ENCODE measurements at regions not wholly inside any gene's neighbourhood (a gene's known extent, or its start where the extent isn't known, plus 50 kb on each side); places are given as distances from the start of the nearest gene placed in this dataset.

- Histone ChIP-seq H3K4me3 (ENCODE audit: low read depth, low read length) (no peak overlapping the region), H3K36me3 (ENCODE audit: control insufficient read depth, insufficient read depth, low read length) (no peaks in the 10 kb centered on the region), H3K27me3 (ENCODE audit: control insufficient read depth, insufficient read depth, low read length) (no peaks in the 10 kb centered on the region)
- TF ChIP-seq CTCF (IDR thresholded peaks at IDR 0.05; ENCODE audit: insufficient read depth, low read length, poor library complexity, severe bottlenecking) = no peak
- no peak for DNase-seq (ENCODE audit: low read depth)
These were observed 104.2 kb upstream of the SPRED2 start for GRCh38 chr2:65536596-65536995.

- no peak for TF ChIP-seq CTCF (IDR thresholded peaks at IDR 0.05; ENCODE audit: insufficient read depth, low read length, poor library complexity, severe bottlenecking)
- H3K27me3 ChIP-seq (ENCODE audit: control insufficient read depth, insufficient read depth, low read length) = no peaks in the 10 kb centered on the region
- DNase-seq (ENCODE audit: low read depth) = no peak
- no peak overlapping the region for H3K4me3 ChIP-seq (ENCODE audit: low read depth, low read length)
- H3K36me3 ChIP-seq (ENCODE audit: control insufficient read depth, insufficient read depth, low read length) = no peaks in the 10 kb centered on the region
These were observed 100.5 kb upstream of the SPRED2 start for GRCh38 chr2:65532937-65533336.

GRCh38 chr2:65532326-65532725 is 99.9 kb upstream of the SPRED2 start:
- H3K36me3 ChIP-seq (ENCODE audit: control insufficient read depth, insufficient read depth, low read length) = no peaks in the 10 kb centered on the region
- H3K4me3 ChIP-seq (ENCODE audit: low read depth, low read length) = no peak overlapping the region
- DNase-seq (ENCODE audit: low read depth) = no peak
- TF ChIP-seq CTCF (IDR thresholded peaks at IDR 0.05; ENCODE audit: insufficient read depth, low read length, poor library complexity, severe bottlenecking) = no peak
- H3K27me3 ChIP-seq (ENCODE audit: control insufficient read depth, insufficient read depth, low read length) = no peaks in the 10 kb centered on the region

GRCh38 chr2:65530547-65531320 is 98.3 kb upstream of the SPRED2 start:
- DNase-seq (ENCODE audit: low read depth) = no peak
- H3K27me3 ChIP-seq (ENCODE audit: control insufficient read depth, insufficient read depth, low read length) = no peaks in the 10 kb centered on the region
- TF ChIP-seq CTCF (IDR thresholded peaks at IDR 0.05; ENCODE audit: insufficient read depth, low read length, poor library complexity, severe bottlenecking) = no peak
- no peaks in the 10 kb centered on the region for H3K36me3 ChIP-seq (ENCODE audit: control insufficient read depth, insufficient read depth, low read length)
- H3K4me3 ChIP-seq (ENCODE audit: low read depth, low read length) = no peak overlapping the region

GRCh38 chr2:65529419-65529818 is 97.0 kb upstream of the SPRED2 start:
- Histone ChIP-seq H3K4me3 (ENCODE audit: low read depth, low read length) (no peak overlapping the region), H3K27me3 (ENCODE audit: control insufficient read depth, insufficient read depth, low read length) (no peaks in the 10 kb centered on the region), H3K36me3 (ENCODE audit: control insufficient read depth, insufficient read depth, low read length) (no peaks in the 10 kb centered on the region)
- DNase-seq (ENCODE audit: low read depth) = no peak
- TF ChIP-seq CTCF (IDR thresholded peaks at IDR 0.05; ENCODE audit: insufficient read depth, low read length, poor library complexity, severe bottlenecking) = no peak

- no peak for TF ChIP-seq CTCF (IDR thresholded peaks at IDR 0.05; ENCODE audit: insufficient read depth, low read length, poor library complexity, severe bottlenecking)
- H3K4me3 ChIP-seq (ENCODE audit: low read depth, low read length) = no peak overlapping the region
- no peak for DNase-seq (ENCODE audit: low read depth)
- H3K36me3 ChIP-seq (ENCODE audit: control insufficient read depth, insufficient read depth, low read length) = no peaks in the 10 kb centered on the region
- no peaks in the 10 kb centered on the region for H3K27me3 ChIP-seq (ENCODE audit: control insufficient read depth, insufficient read depth, low read length)
These were observed 95.8 kb upstream of the SPRED2 start for GRCh38 chr2:65528241-65528574.

Measured in kidney epithelial cell (primary cell).